SU-DHL-6 (cell line): ENCODE measurements at regions not wholly inside any gene's neighbourhood (a gene's known extent, or its start where the extent isn't known, plus 50 kb on each side); places are given as distances from the start of the nearest gene placed in this dataset.

Experiments
- CTCF ChIP-seq: fragments of 200-600 bp; sonication (generic); IDR thresholded peaks from one replicate; pipeline ENCODE4 v1.5.1; 2017; ENCODE audit warnings: antibody characterized with exemption, mild to moderate bottlenecking, low read length, moderate library complexity; ENCODE audit not compliant: insufficient read depth, poor library complexity, severe bottlenecking
- EZH2phosphoT487 ChIP-seq: fragments of 200-600 bp; sonication (generic), shearing (Covaris generic); conservative IDR thresholded peaks from 2 replicates; pipeline ENCODE4 v1.6.1; 2018; ENCODE audit warnings: mild to moderate bottlenecking, antibody characterized with exemption, low read length, moderate library complexity, mixed read lengths

- TF ChIP-seq CTCF (no peak), EZH2phosphoT487 (no peak)
Measured at GRCh38 chr19:28018499-28018898, 1194.5 kb downstream of the UQCRFS1 start.
